HuH-7.5 (cell line): ENCODE measurements at regions not wholly inside any gene's neighbourhood (a gene's known extent, or its start where the extent isn't known, plus 50 kb on each side); places are given as distances from the start of the nearest gene placed in this dataset.

ENCODE experiments used
- DNase-seq: peaks from one replicate; pipeline ENCODE4 v3.0.0; 2011; ENCODE audit warnings: low spot score

- no peak for DNase-seq
Measured at GRCh38 chr10:116006508-116006907, 266.5 kb downstream of the GFRA1 start.

- DNase-seq, result peak; percentile 33
Measured at GRCh38 chr10:116005301-116005700, 267.7 kb downstream of the GFRA1 start.

GRCh38 chr10:116002735-116003134 lies 270.3 kb downstream of the GFRA1 start:
- no peak for DNase-seq

- no peak for DNase-seq
Measured at GRCh38 chr10:116001976-116002375, 271.0 kb downstream of the GFRA1 start.

GRCh38 chr10:116001262-116001857 lies 271.6 kb downstream of the GFRA1 start:
- no peak for DNase-seq

- DNase-seq, result no peak
Measured at GRCh38 chr10:116000151-116000842, 272.7 kb downstream of the GFRA1 start.
